CD4-positive, alpha-beta T cell treated with Interleukin-17A for 4 hours (primary cell): ENCODE measurements at regions not wholly inside any gene's neighbourhood (a gene's known extent, or its start where the extent isn't known, plus 50 kb on each side); places are given as distances from the start of the nearest gene placed in this dataset.

Experiments
- DNase-seq: peaks from one replicate; pipeline ENCODE4 v3.0.0-alpha.2; 2020; ENCODE audit warnings: mixed read lengths

DNA sequence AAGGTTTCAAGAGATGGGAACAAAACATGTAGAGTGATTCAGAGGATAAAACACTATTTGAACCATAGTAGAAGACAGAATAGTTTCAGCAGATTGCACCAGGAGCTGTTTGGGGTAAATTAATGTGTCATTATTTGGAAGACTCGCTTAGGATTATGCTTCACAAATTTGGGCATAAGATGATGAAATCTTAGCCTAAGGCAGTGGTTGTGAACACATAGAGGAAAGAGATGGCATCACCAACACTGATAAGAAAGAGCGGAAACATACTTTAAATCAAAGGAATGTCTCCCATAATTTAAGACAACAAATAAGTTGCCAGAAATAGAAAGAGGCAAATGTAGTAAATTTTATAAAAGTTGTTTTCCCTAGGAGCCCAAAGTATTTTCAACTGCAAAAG is 66.1 kb upstream of the TBCA start:
- no peak for DNase-seq

DNA sequence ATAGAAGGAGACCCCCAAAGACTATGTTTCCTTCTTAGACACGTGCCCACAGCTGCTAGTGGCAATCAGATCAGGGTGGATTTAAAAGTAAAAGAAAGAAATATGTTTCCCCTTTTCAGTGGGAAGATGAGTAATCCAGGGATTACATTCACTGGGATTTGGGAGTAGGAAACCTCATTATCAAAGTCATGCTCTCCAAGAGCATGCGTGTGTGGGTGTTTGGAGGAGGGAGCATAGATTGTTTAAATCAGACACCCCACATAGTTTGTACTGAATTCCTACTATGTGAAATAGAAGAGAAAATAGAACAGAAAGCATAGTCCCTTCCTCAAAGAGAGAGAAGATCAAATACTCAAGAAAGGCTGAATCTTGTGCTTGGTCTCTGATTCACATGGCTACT is 65.5 kb upstream of the TBCA start:
- DNase-seq, result no peak

DNA sequence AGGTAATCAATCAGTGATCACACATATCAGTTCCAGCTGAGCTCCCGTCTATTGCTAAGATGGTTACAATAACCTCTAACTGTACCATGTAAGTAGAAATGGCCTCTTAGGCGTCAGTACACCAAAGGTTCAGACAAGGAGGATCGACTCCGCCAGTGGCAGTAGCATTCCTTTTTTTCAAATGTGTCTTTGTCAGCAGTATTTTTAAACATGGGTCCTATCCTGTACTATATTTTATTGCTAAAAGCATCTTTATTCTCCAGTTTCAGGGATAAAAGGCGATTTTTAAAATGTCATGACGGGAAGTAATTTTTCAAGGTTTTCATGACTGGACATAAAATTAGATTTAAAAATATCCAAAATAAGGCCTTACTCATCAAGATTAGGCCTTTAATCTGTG is 64.8 kb upstream of the TBCA start:
- no peak for DNase-seq

DNA sequence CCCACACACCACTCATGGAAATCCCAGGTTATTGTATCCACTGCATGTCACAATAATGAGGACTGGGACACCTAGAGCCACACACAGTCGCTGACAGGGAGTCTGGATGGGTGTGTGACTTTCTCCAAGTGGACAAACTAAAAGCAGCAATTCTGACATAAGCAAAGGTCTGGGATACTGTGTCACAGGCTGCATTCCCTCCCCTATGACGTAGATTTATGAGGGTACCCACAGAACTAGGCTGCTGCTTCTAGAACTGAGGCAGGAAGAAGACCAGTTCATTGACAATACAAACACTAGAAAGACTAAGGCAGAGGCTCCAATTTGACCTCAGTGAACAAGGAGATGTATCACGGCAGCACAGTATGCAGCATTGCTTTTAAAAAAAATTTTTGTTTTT is 63.6 kb upstream of the TBCA start:
- DNase-seq, result no peak

DNA sequence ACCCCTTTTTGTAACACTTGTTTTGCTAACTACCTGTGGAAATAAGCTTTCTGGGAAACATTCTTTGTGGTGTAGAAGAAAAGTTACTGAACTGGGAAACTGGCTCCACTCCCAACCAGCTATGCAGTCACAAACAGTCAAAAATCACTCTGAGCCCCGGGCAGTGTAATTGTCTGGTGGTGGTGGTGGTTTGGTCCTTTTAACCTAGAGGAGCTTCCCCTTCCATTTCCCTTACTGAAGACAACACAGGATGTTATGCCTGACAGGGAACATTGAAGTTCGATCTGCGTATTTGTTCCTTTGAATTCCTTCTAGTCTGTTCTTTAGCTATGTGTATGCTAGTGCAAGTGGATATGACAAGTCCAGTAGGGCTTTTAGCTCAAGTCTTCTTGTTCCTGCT is 56.8 kb upstream of the TBCA start:
- no peak for DNase-seq

DNA sequence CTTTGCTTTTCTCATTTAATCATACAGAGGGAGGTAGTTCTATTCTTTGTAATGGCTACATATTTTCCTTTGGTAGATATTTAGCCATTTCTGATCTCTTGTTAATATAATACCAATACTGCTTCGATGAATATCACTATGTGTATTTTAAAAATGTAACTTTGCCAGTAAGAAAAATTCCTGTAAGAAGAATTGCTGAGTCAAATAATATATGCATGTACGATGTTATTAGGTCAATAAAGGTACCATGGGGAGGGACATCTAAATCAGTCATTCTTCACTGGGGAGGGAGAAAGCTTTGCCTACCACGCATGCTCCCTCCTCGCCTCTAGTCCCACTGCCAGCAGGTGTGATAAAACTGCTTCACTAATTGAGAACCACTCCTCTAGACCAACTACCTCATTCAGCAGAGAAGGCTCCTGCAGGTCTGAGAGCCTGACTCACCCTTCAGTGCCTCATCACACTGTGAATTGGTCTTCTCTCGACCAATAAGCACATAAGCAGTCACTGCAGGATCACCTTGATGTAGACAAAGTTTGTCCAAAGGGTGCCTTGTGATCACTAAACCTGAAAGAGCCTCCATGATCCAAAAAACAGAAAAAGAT is 56.1 kb upstream of the TBCA start:
- DNase-seq, result no peak

DNA sequence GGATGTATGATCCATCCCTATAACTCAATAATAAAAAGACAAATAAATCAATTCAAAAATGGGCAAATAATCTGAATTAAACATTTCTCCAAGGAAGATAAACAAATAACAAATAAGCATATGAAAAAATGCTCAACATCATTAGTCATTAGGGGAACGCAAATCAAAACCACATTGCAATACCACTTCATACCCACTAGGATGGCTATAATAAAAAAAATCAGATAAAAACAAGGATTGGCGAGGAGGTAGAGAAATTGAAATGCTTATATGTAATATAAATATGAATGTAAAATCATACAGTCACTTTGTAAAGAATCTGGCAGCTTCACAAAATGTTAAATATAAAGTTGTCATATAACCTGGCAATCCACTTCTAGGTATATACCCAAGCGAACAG is 52.3 kb upstream of the TBCA start:
- no peak for DNase-seq
